ENCODE measurements at regions not wholly inside any gene's neighbourhood (a gene's known extent, or its start where the extent isn't known, plus 50 kb on each side); places are given as distances from the start of the nearest gene placed in this dataset.
"Not testable (repeated sequence)": the region's sequence is repeated elsewhere in the genome, so short reads cannot be mapped to it uniquely, and the experiment has no call there.

- DNase-seq (ENCODE audit: low read depth), result no peak
These were observed 397.8 kb downstream of the SEC23A start for GRCh38 chr14:38705220-38705619.

GRCh38 chr14:38704220-38704619 lies 398.8 kb downstream of the SEC23A start:
- no peak for DNase-seq (ENCODE audit: low read depth)

- no peak for DNase-seq (ENCODE audit: low read depth)
These were observed 406.1 kb downstream of the SEC23A start for GRCh38 chr14:38696925-38697324.

- DNase-seq (ENCODE audit: low read depth), result no peak
These were observed 409.6 kb downstream of the SEC23A start for GRCh38 chr14:38693423-38693822.

GRCh38 chr14:38669027-38669426 lies 413.1 kb upstream of the CLEC14A start:
- DNase-seq (ENCODE audit: low read depth), result no peak

GRCh38 chr14:38663382-38663781 lies 407.5 kb upstream of the CLEC14A start:
- no peak for DNase-seq (ENCODE audit: low read depth)

- DNase-seq (ENCODE audit: low read depth), result no peak
These were observed 406.9 kb upstream of the CLEC14A start for GRCh38 chr14:38662781-38663180.

- DNase-seq (ENCODE audit: low read depth), result no peak
These were observed 390.5 kb upstream of the CLEC14A start for GRCh38 chr14:38646391-38646790.

- DNase-seq (ENCODE audit: low read depth), result not testable (repeated sequence)
These were observed 379.0 kb upstream of the CLEC14A start for GRCh38 chr14:38634913-38635312.

GRCh38 chr14:38629412-38629811 lies 373.5 kb upstream of the CLEC14A start:
- no peak for DNase-seq (ENCODE audit: low read depth)

- DNase-seq (ENCODE audit: low read depth), result no peak
These were observed 371.3 kb upstream of the CLEC14A start for GRCh38 chr14:38627163-38627562.

GRCh38 chr14:38623661-38624060 lies 367.8 kb upstream of the CLEC14A start:
- peak; percentile 13 for DNase-seq (ENCODE audit: low read depth)

GRCh38 chr14:38618514-38618913 lies 362.6 kb upstream of the CLEC14A start:
- DNase-seq (ENCODE audit: low read depth), result no peak

GRCh38 chr14:38616959-38617358 lies 361.1 kb upstream of the CLEC14A start:
- DNase-seq (ENCODE audit: low read depth), result no peak

GRCh38 chr14:38611928-38612327 lies 356.0 kb upstream of the CLEC14A start:
- no peak for DNase-seq (ENCODE audit: low read depth)

- no peak for DNase-seq (ENCODE audit: low read depth)
These were observed 352.4 kb upstream of the CLEC14A start for GRCh38 chr14:38608244-38608643.

- no peak for DNase-seq (ENCODE audit: low read depth)
These were observed 349.6 kb upstream of the CLEC14A start for GRCh38 chr14:38605193-38606114.

- not testable (repeated sequence) for DNase-seq (ENCODE audit: low read depth)
These were observed 344.7 kb upstream of the CLEC14A start for GRCh38 chr14:38600572-38600971.

GRCh38 chr14:38593476-38593875 lies 337.6 kb upstream of the CLEC14A start:
- no peak for DNase-seq (ENCODE audit: low read depth)

GRCh38 chr14:38592764-38593442 lies 337.0 kb upstream of the CLEC14A start:
- no peak for DNase-seq (ENCODE audit: low read depth)

- no peak for DNase-seq (ENCODE audit: low read depth)
These were observed 334.0 kb upstream of the CLEC14A start for GRCh38 chr14:38589747-38590350.

GRCh38 chr14:38583471-38583870 lies 327.6 kb upstream of the CLEC14A start:
- no peak for DNase-seq (ENCODE audit: low read depth)

- DNase-seq (ENCODE audit: low read depth), result no peak
These were observed 322.4 kb upstream of the CLEC14A start for GRCh38 chr14:38578278-38578681.
